ENCODE measurements at regions not wholly inside any gene's neighbourhood (a gene's known extent, or its start where the extent isn't known, plus 50 kb on each side); places are given as distances from the start of the nearest gene placed in this dataset.

- 92 to 98% methylated on average over 4 of the region's 4 CpGs for WGBS, 2 donors
- intact Hi-C loops (cut with DNase I; ENCODE audit: low total_unique reads): no loop called here
- DNase-seq (ENCODE audit: low spot score in 2 of 2): no peak
- no peak overlapping the region for H3K4me3 ChIP-seq (ENCODE audit: low read depth, poor library complexity, severe bottlenecking)
- TF ChIP-seq CTCF (IDR thresholded peaks at IDR 0.05) (no peak), POLR2A (IDR thresholded peaks at IDR 0.05) (no peak)
These were observed 543.1 kb downstream of the ZNF608 start for GRCh38 chr5:124203303-124203702.

GRCh38 chr5:124200381-124200780 is 546.1 kb downstream of the ZNF608 start:
- H3K4me3 ChIP-seq (ENCODE audit: low read depth, poor library complexity, severe bottlenecking): no peak overlapping the region
- DNase-seq (ENCODE audit: low spot score in 2 of 2): no peak
- 22 to 23% methylated on average over 1 of the region's 1 CpG for WGBS, 2 donors
- TF ChIP-seq POLR2A (IDR thresholded peaks at IDR 0.05) (no peak), CTCF (IDR thresholded peaks at IDR 0.05) (no peak)
- intact Hi-C loops (cut with DNase I; ENCODE audit: low total_unique reads): no loop called here

GRCh38 chr5:124199893-124200292 is 546.5 kb downstream of the ZNF608 start:
- WGBS, 2 donors: 38 to 43% methylated on average over 3 of the region's 3 CpGs
- intact Hi-C loops (cut with DNase I; ENCODE audit: low total_unique reads): no loop called here
- no peak overlapping the region for H3K4me3 ChIP-seq (ENCODE audit: low read depth, poor library complexity, severe bottlenecking)
- TF ChIP-seq POLR2A (IDR thresholded peaks at IDR 0.05) (no peak), CTCF (IDR thresholded peaks at IDR 0.05) (no peak)
- no peak for DNase-seq (ENCODE audit: low spot score in 2 of 2)

GRCh38 chr5:124195411-124195810 is 551.0 kb downstream of the ZNF608 start:
- DNase-seq (ENCODE audit: low spot score in 2 of 2): no peak
- no peak overlapping the region for H3K4me3 ChIP-seq (ENCODE audit: low read depth, poor library complexity, severe bottlenecking)
- 72% methylated on average over 2 of the region's 2 CpGs for WGBS, 2 donors
- intact Hi-C loops (cut with DNase I; ENCODE audit: low total_unique reads): no loop called here
- TF ChIP-seq CTCF (IDR thresholded peaks at IDR 0.05) (no peak), POLR2A (IDR thresholded peaks at IDR 0.05) (no peak)

GRCh38 chr5:124194282-124194681 is 552.2 kb downstream of the ZNF608 start:
- H3K4me3 ChIP-seq (ENCODE audit: low read depth, poor library complexity, severe bottlenecking): no peak overlapping the region
- no peak for DNase-seq (ENCODE audit: low spot score in 2 of 2)
- WGBS, 2 donors: 78 to 86% methylated on average over 7 of the region's 7 CpGs
- intact Hi-C loops (cut with DNase I; ENCODE audit: low total_unique reads): no loop called here
- no peak for TF ChIP-seq CTCF (IDR thresholded peaks at IDR 0.05)
- no peak for TF ChIP-seq POLR2A (IDR thresholded peaks at IDR 0.05)

GRCh38 chr5:124193371-124193789 is 553.1 kb downstream of the ZNF608 start:
- 34 to 38% methylated on average over 4 of the region's 4 CpGs for WGBS, 2 donors
- no peak for TF ChIP-seq CTCF (IDR thresholded peaks at IDR 0.05)
- TF ChIP-seq POLR2A (IDR thresholded peaks at IDR 0.05): no peak
- intact Hi-C loops (cut with DNase I; ENCODE audit: low total_unique reads): no loop called here
- no peak overlapping the region for H3K4me3 ChIP-seq (ENCODE audit: low read depth, poor library complexity, severe bottlenecking)
- no peak for DNase-seq (ENCODE audit: low spot score in 2 of 2)

Data from lower leg skin (tissue), 4 donors.